PC-3 (cell line): ENCODE measurements at regions not wholly inside any gene's neighbourhood (a gene's known extent, or its start where the extent isn't known, plus 50 kb on each side); places are given as distances from the start of the nearest gene placed in this dataset.

ENCODE experiments used
- ATAC-seq: fragments of 200-7000 bp; cut with Tn5 transposase; 2 replicates; pipeline ENCODE4 v1.9.1; 2020; ENCODE audit warnings: mild to moderate bottlenecking, moderate library complexity
- BruUV-seq: library from RNA; stranded (reverse); fragments of 400-500 nt; replicated peaks from 2 replicates; lab custom pipeline; 2021; lab: Mats Ljungman, UMichigan
- CTCF ChIA-PET: fragments of 300-600 bp; sonication (Branson Sonifier 250); formaldehyde crosslinking; loops from one replicate; lab custom pipeline; 2022; ENCODE audit warnings: antibody characterized with exemption; lab: Charles Lee
- POLR2A ChIA-PET: fragments of 300-600 bp; sonication (Branson Sonifier 250); formaldehyde crosslinking; loops from one replicate; lab custom pipeline; 2022; ENCODE audit warnings: antibody characterized with exemption; ENCODE audit not compliant: unreplicated experiment; lab: Charles Lee
- DNase-seq: peaks from one replicate; pipeline ENCODE4 v3.0.0-alpha.2; 2015
- H2AFZ ChIP-seq: fragments of 300-600 bp; sonication (generic); 2 replicates; pipeline ENCODE4 v1.6.0; 2016; ENCODE audit warnings: antibody characterized with exemption, low read length
- H3F3A ChIP-seq: fragments of 300-600 bp; sonication (generic); one replicate; pipeline ENCODE4 v1.6.0; 2017; ENCODE audit warnings: antibody characterized with exemption, low read length, control low read depth, mild to moderate bottlenecking; ENCODE audit not compliant: unreplicated experiment
- H3K27ac ChIP-seq: fragments of 300-600 bp; sonication (generic); 2 replicates; pipeline ENCODE4 v1.5.1; 2016; ENCODE audit warnings: mild to moderate bottlenecking, low read length
- H3K27me3 ChIP-seq: fragments of 300-600 bp; sonication (generic); 2 replicates; pipeline ENCODE4 v1.6.1; 2016; ENCODE audit warnings: low read length, mixed read lengths
- H3K36me3 ChIP-seq: fragments of 300-600 bp; sonication (generic); 2 replicates; pipeline ENCODE4 v1.6.1; 2016; ENCODE audit warnings: low read depth, mixed run types, low read length, mixed read lengths
- H3K4me1 ChIP-seq: fragments of 300-600 bp; sonication (generic); 2 replicates; pipeline ENCODE4 v1.5.1; 2016; ENCODE audit warnings: low read length; ENCODE audit not compliant: insufficient read depth
- H3K4me2 ChIP-seq: fragments of 300-600 bp; sonication (generic); 2 replicates; pipeline ENCODE4 v1.6.0; 2016; ENCODE audit warnings: low read length
- H3K4me3 ChIP-seq: fragments of 300-600 bp; sonication (generic); 2 replicates; pipeline ENCODE4 v1.5.1; 2016; ENCODE audit warnings: mild to moderate bottlenecking, low read length, mixed read lengths
- H3K79me2 ChIP-seq: fragments of 300-600 bp; sonication (generic); 2 replicates; pipeline ENCODE4 v1.6.1; 2017; ENCODE audit warnings: low read length, mixed read lengths
- H3K9ac ChIP-seq: fragments of 300-600 bp; sonication (generic); 2 replicates; pipeline ENCODE4 v1.6.0; 2016; ENCODE audit warnings: mild to moderate bottlenecking, low read length
- H3K9me2 ChIP-seq: fragments of 300-600 bp; sonication (generic); replicated peaks from 2 replicates; pipeline ENCODE4 v1.6.1; 2016; ENCODE audit warnings: mixed run types, low read length, mixed read lengths
- H3K9me3 ChIP-seq: fragments of 300-600 bp; sonication (generic); 2 replicates; pipeline ENCODE4 v1.6.1; 2016; ENCODE audit warnings: low read length, mixed read lengths
- H4K20me1 ChIP-seq: fragments of 300-600 bp; sonication (generic); 2 replicates; pipeline ENCODE4 v1.6.1; 2016; ENCODE audit warnings: low read length, mixed read lengths
- CTCF ChIP-seq: fragments of 300-600 bp; sonication (generic); conservative IDR thresholded peaks from 2 replicates; pipeline ENCODE4 v1.5.1; 2017; ENCODE audit warnings: antibody characterized with exemption, low read depth, mild to moderate bottlenecking, low read length
- EZH2 ChIP-seq: fragments of 300-600 bp; sonication (generic); IDR thresholded peaks from one replicate; pipeline ENCODE4 v1.6.1; 2017; ENCODE audit warnings: antibody characterized with exemption, mild to moderate bottlenecking, low read length; ENCODE audit not compliant: unreplicated experiment
- EZH2phosphoT487 ChIP-seq: fragments of 300-600 bp; sonication (generic); IDR thresholded peaks from 2 replicates; pipeline ENCODE4 v1.6.1; 2018; ENCODE audit warnings: mild to moderate bottlenecking, antibody characterized with exemption, low read length, borderline replicate concordance
- intact Hi-C: fragments of 100-400 bp; cut with micrococcal nuclease; formaldehyde crosslinking; loops from 2 replicates; pipeline ENCODE4 v1.9.0; 2023

DNA sequence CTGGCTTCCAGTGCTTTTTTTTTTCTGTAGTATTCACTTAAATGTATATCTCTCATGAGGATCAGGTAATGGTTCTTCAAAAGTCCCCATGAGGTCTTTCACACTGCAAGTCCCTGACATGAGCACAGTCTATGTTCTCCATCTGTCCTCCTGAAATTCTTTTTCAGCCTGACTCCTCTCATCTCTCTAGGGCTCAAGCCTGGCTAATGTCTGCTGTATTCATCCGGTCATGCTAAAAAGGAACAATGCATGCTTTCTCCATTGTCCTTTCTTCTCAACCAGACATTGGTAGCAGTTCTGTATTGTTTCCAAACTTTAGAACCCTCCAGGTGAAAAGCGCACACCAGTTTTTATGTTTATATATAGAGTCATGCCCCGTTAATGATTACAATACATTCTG lies 368.3 kb upstream of the OLFM3 start:
- ChIA-PET POLR2A (no interaction called here), CTCF (no interaction called here)
- intact Hi-C loops = no loop called here
- Histone ChIP-seq H3K27me3 (peaks cover 3% of the 10 kb centered on the region; the same call in 1 of the 2 replicates), H3F3A (no peaks in the 10 kb centered on the region), H3K36me3 (no peaks in the 10 kb centered on the region), H3K9me2 (no peaks in the 10 kb centered on the region), H3K9me3 (no peaks in the 10 kb centered on the region), H4K20me1 (no peaks in the 10 kb centered on the region), H3K4me1 (no peaks in the 10 kb centered on the region), H3K79me2 (no peaks in the 10 kb centered on the region), H3K9ac (no peak overlapping the region), H3K27ac (no peak overlapping the region), H2AFZ (no peak overlapping the region), H3K4me2 (no peak overlapping the region), H3K4me3 (no peak overlapping the region)
- BruUV-seq = no TSS peak
- TF ChIP-seq CTCF (no peak), EZH2 (no peak), EZH2phosphoT487 (no peak)
- DNase-seq (no peak), ATAC-seq (no peak)

- no peaks in the 10 kb centered on the region for H3K36me3 ChIP-seq
- no peak overlapping the region for H3K9ac ChIP-seq
- CTCF ChIA-PET = no interaction called here
- H3K27ac ChIP-seq = no peak overlapping the region
- H3K27me3 ChIP-seq = peaks cover 4% of the 10 kb centered on the region; the same call in 1 of the 2 replicates
- no peak for TF ChIP-seq EZH2
- no peak for TF ChIP-seq CTCF
- TF ChIP-seq EZH2phosphoT487 = no peak
- H3K4me1 ChIP-seq = no peaks in the 10 kb centered on the region
- no peak overlapping the region for H3K4me2 ChIP-seq
- H2AFZ ChIP-seq = no peak overlapping the region
- H3K4me3 ChIP-seq = no peak overlapping the region
- intact Hi-C loops = no loop called here
- ATAC-seq (no peak), DNase-seq (no peak)
- BruUV-seq = no TSS peak
- H3K79me2 ChIP-seq = no peaks in the 10 kb centered on the region
- no peaks in the 10 kb centered on the region for H3K9me2 ChIP-seq
- H3K9me3 ChIP-seq = no peaks in the 10 kb centered on the region
- H4K20me1 ChIP-seq = no peaks in the 10 kb centered on the region
- POLR2A ChIA-PET = no interaction called here
- H3F3A ChIP-seq = no peaks in the 10 kb centered on the region
These were observed 339.9 kb upstream of the OLFM3 start for GRCh38 chr1:102336602-102337001.

DNA sequence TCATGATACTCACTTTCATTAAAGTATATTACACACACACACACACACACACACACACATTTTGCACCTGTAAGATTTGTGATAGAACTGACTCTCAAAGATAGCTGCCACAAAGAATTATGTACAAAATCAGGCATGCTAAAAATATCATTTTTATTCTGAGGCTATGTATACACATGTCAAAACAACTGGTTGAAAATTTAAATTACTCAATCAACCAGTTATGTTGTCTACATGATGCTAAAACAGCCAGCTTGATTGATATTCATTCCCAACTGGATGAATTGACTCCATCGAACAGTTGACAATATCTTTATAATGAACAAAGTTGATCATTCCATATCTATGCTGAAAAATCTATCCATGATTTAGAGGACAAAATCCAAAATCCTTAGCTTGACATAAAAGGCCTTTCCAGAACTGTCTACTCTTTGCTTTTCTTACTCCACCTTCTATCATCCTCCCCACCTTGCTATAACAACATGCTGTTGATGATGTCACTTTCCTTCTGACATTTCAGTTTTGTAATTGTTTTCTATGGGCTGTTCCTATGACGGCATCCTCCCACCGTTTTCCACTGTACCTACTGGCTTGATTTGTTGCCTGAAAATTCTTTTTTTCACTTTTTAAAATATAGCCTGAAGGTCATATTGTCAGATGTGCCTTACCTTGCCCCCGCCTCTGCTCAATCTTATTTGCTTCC lies 321.5 kb upstream of the OLFM3 start:
- H3K27ac ChIP-seq = no peak overlapping the region
- H3K27me3 ChIP-seq = no peaks in the 10 kb centered on the region
- H3K4me1 ChIP-seq = no peaks in the 10 kb centered on the region
- H3K9me3 ChIP-seq = no peaks in the 10 kb centered on the region
- H3K4me2 ChIP-seq = no peak overlapping the region
- H3K9ac ChIP-seq = no peak overlapping the region
- POLR2A ChIA-PET = no interaction called here
- H3K9me2 ChIP-seq = no peaks in the 10 kb centered on the region
- no peak for ATAC-seq
- no peaks in the 10 kb centered on the region for H3F3A ChIP-seq
- H3K36me3 ChIP-seq = no peaks in the 10 kb centered on the region
- H3K4me3 ChIP-seq = no peak overlapping the region
- intact Hi-C loops = no loop called here
- H4K20me1 ChIP-seq = no peaks in the 10 kb centered on the region
- DNase-seq = no peak
- no peak overlapping the region for H2AFZ ChIP-seq
- CTCF ChIA-PET = no interaction called here
- no TSS peak for BruUV-seq
- H3K79me2 ChIP-seq = no peaks in the 10 kb centered on the region
- TF ChIP-seq EZH2phosphoT487 = no peak
